Epithelial cell of esophagus (primary cell): ENCODE measurements at regions not wholly inside any gene's neighbourhood (a gene's known extent, or its start where the extent isn't known, plus 50 kb on each side); places are given as distances from the start of the nearest gene placed in this dataset.

Experiments
- DNase-seq: peaks from one replicate; pipeline ENCODE4 v3.0.0; 2010; ENCODE audit warnings: low read depth
- H3K4me3 ChIP-seq: 2 replicates; pipeline ENCODE4 v1.5.1; 2011; ENCODE audit warnings: mild to moderate bottlenecking, low read length, control low read depth
- TF ChIP-seq, protein P1 (sequence below): IDR thresholded peaks from 2 replicates; pipeline ENCODE4 v1.5.1; 2011; ENCODE audit warnings: low read depth, mild to moderate bottlenecking, low read length, control low read depth, inconsistent platforms; ENCODE audit not compliant: insufficient read depth; ENCODE audit errors: missing control alignments

GRCh38 chr14:36430662-36431084 lies 89.4 kb downstream of the NKX2-1 start:
- no peak overlapping the region for H3K4me3 ChIP-seq
- DNase-seq = peak; percentile 16
- TF ChIP-seq, protein P1, sequence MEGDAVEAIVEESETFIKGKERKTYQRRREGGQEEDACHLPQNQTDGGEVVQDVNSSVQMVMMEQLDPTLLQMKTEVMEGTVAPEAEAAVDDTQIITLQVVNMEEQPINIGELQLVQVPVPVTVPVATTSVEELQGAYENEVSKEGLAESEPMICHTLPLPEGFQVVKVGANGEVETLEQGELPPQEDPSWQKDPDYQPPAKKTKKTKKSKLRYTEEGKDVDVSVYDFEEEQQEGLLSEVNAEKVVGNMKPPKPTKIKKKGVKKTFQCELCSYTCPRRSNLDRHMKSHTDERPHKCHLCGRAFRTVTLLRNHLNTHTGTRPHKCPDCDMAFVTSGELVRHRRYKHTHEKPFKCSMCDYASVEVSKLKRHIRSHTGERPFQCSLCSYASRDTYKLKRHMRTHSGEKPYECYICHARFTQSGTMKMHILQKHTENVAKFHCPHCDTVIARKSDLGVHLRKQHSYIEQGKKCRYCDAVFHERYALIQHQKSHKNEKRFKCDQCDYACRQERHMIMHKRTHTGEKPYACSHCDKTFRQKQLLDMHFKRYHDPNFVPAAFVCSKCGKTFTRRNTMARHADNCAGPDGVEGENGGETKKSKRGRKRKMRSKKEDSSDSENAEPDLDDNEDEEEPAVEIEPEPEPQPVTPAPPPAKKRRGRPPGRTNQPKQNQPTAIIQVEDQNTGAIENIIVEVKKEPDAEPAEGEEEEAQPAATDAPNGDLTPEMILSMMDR = no peak

- DNase-seq = no peak
- TF ChIP-seq, protein P1 = no peak
- H3K4me3 ChIP-seq = no peak overlapping the region
Measured at GRCh38 chr14:36430169-36430568, 89.9 kb downstream of the NKX2-1 start.

- TF ChIP-seq, protein P1 = no peak
Measured at GRCh38 chr14:36429692-36430091, 90.3 kb downstream of the NKX2-1 start.

GRCh38 chr14:36428350-36428749 lies 91.7 kb downstream of the NKX2-1 start:
- no peak for DNase-seq
- H3K4me3 ChIP-seq = no peak overlapping the region
- TF ChIP-seq, protein P1 = no peak

More at GRCh38 chr14:36429692-36430091, 90.3 kb downstream of the NKX2-1 start:
- H3K4me3 ChIP-seq = no peak overlapping the region
- DNase-seq = peak; percentile 55

DNA sequence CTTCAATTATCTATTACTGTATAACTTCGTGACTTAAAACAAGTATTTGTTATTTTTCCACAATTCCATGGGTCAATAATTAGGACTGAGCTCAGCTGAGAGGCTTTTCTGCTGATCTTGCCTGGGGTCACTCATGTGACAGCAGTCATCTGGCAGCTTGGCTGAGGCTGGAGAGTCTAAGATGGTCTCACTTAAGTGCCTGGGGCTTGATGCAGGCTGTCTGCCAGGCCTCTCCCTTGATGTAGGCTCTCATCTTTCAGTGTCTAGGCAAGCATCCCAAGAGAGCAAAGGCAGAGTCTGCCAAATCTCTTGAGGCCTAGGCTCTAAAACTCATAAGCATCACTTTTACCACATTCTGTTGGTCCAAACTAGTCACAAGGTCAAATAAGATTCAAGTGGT lies 93.2 kb downstream of the NKX2-1 start:
- TF ChIP-seq, protein P1 = no peak
- no peak overlapping the region for H3K4me3 ChIP-seq
- DNase-seq = no peak

- no peak for DNase-seq
- H3K4me3 ChIP-seq = no peak overlapping the region
- TF ChIP-seq, protein P1 = no peak
Measured at GRCh38 chr14:36426113-36426512, 93.9 kb downstream of the NKX2-1 start.

DNA sequence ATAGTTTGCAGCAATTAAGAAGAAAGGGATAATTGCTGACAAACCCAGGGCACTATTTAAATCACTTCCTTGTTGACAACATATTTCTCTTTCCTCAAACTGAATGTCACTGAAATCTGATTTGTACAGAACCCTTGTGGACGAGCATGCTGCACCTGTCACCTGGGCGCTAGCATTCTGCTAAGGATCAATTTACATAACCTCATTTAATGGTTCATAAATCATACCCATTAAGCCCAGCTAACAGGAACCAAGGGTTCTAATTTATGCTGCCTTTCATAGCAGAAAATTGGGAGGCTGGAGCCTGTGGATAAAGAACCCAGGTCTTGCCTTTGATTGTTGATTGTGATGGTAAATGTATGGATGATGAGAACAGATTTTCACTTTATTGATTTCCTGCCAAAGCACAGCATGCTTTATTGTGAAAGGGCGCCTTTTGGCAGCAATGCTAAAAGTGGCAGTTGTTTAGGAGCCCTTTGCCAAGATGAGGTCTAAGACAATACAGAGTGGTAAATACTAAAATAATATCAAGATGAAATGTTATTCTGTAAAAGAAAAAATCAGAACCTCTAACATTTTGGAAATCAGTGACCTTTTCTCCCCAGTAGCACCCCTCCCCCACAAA lies 95.4 kb downstream of the NKX2-1 start:
- TF ChIP-seq, protein P1 = no peak
- no peak for DNase-seq

More for the DNA sequence above, 95.4 kb downstream of the NKX2-1 start:
- H3K4me3 ChIP-seq = no peak overlapping the region
